ENCODE measurements at regions not wholly inside any gene's neighbourhood (a gene's known extent, or its start where the extent isn't known, plus 50 kb on each side); places are given as distances from the start of the nearest gene placed in this dataset.

- no peak for TF ChIP-seq EZH2 (optimal IDR thresholded peaks at IDR 0.05; ENCODE audit: low read depth, low read length)
- TF ChIP-seq CTCF (IDR thresholded peaks at IDR 0.05; ENCODE audit: low read length): no peak
- TF ChIP-seq EZH2phosphoT487 (IDR thresholded peaks at IDR 0.05; ENCODE audit: low read length): no peak
- Histone ChIP-seq H3K36me3 (replicated peaks; ENCODE audit: insufficient read depth, low read length) (no peaks in the 10 kb centered on the region), H3K9ac (ENCODE audit: low read length) (no peak overlapping the region), H3K27me3 (replicated peaks; ENCODE audit: insufficient read depth, low read length) (no peaks in the 10 kb centered on the region), H3K4me1 (ENCODE audit: low read length) (peaks cover 8% of the 10 kb centered on the region), H3K4me3 (ENCODE audit: low read length) (no peak overlapping the region), H3K9me2 (replicated peaks; ENCODE audit: insufficient read depth, low read length) (no peaks in the 10 kb centered on the region), H3F3A (ENCODE audit: insufficient read depth, low read length) (no peaks in the 10 kb centered on the region), H4K20me1 (ENCODE audit: insufficient read depth, low read length) (no peaks in the 10 kb centered on the region), H3K79me2 (ENCODE audit: low read length) (no peaks in the 10 kb centered on the region), H3K27ac (ENCODE audit: low read length) (no peak overlapping the region), H2AFZ (ENCODE audit: low read length) (no peak overlapping the region), H3K4me2 (ENCODE audit: low read depth, low read length) (peak overlapping the region; percentile 41; the same call in 1 of the 2 replicates), H3K9me3 (replicated peaks; ENCODE audit: insufficient read depth, low read length) (no peaks in the 10 kb centered on the region)
- no peak for DNase-seq
These were observed 79.5 kb upstream of the KL start for GRCh38 chr13:32936716-32937115.

GRCh38 chr13:32938314-32938713, 77.9 kb upstream of the KL start:
- H3F3A ChIP-seq (ENCODE audit: insufficient read depth, low read length): no peaks in the 10 kb centered on the region
- TF ChIP-seq EZH2phosphoT487 (IDR thresholded peaks at IDR 0.05; ENCODE audit: low read length) (no peak), EZH2 (optimal IDR thresholded peaks at IDR 0.05; ENCODE audit: low read depth, low read length) (no peak), CTCF (IDR thresholded peaks at IDR 0.05; ENCODE audit: low read length) (no peak)
- H2AFZ ChIP-seq (ENCODE audit: low read length): no peak overlapping the region
- no peaks in the 10 kb centered on the region for H4K20me1 ChIP-seq (ENCODE audit: insufficient read depth, low read length)
- H3K27ac ChIP-seq (ENCODE audit: low read length): no peak overlapping the region
- no peaks in the 10 kb centered on the region for H3K79me2 ChIP-seq (ENCODE audit: low read length)
- H3K4me3 ChIP-seq (ENCODE audit: low read length): no peak overlapping the region
- H3K4me2 ChIP-seq (ENCODE audit: low read depth, low read length): no peak overlapping the region
- no peak overlapping the region for H3K9ac ChIP-seq (ENCODE audit: low read length)
- no peak for DNase-seq
- no peaks in the 10 kb centered on the region for H3K27me3 ChIP-seq (replicated peaks; ENCODE audit: insufficient read depth, low read length)
- H3K9me2 ChIP-seq (replicated peaks; ENCODE audit: insufficient read depth, low read length): no peaks in the 10 kb centered on the region
- H3K4me1 ChIP-seq (ENCODE audit: low read length): peaks cover 8% of the 10 kb centered on the region
- H3K9me3 ChIP-seq (replicated peaks; ENCODE audit: insufficient read depth, low read length): no peaks in the 10 kb centered on the region
- H3K36me3 ChIP-seq (replicated peaks; ENCODE audit: insufficient read depth, low read length): no peaks in the 10 kb centered on the region

GRCh38 chr13:32938907-32939306, 77.3 kb upstream of the KL start:
- TF ChIP-seq CTCF (IDR thresholded peaks at IDR 0.05; ENCODE audit: low read length): no peak
- no peak for TF ChIP-seq EZH2phosphoT487 (IDR thresholded peaks at IDR 0.05; ENCODE audit: low read length)
- no peak for TF ChIP-seq EZH2 (optimal IDR thresholded peaks at IDR 0.05; ENCODE audit: low read depth, low read length)
- Histone ChIP-seq H3K27me3 (replicated peaks; ENCODE audit: insufficient read depth, low read length) (no peaks in the 10 kb centered on the region), H3K9me2 (replicated peaks; ENCODE audit: insufficient read depth, low read length) (no peaks in the 10 kb centered on the region), H3K9me3 (replicated peaks; ENCODE audit: insufficient read depth, low read length) (no peaks in the 10 kb centered on the region), H3F3A (ENCODE audit: insufficient read depth, low read length) (no peaks in the 10 kb centered on the region), H2AFZ (ENCODE audit: low read length) (no peak overlapping the region), H3K27ac (ENCODE audit: low read length) (no peak overlapping the region), H4K20me1 (ENCODE audit: insufficient read depth, low read length) (no peaks in the 10 kb centered on the region), H3K4me1 (ENCODE audit: low read length) (peaks cover 8% of the 10 kb centered on the region), H3K9ac (ENCODE audit: low read length) (no peak overlapping the region), H3K4me3 (ENCODE audit: low read length) (no peak overlapping the region), H3K79me2 (ENCODE audit: low read length) (no peaks in the 10 kb centered on the region), H3K4me2 (ENCODE audit: low read depth, low read length) (no peak overlapping the region), H3K36me3 (replicated peaks; ENCODE audit: insufficient read depth, low read length) (no peaks in the 10 kb centered on the region)
- no peak for DNase-seq

Measured in MM.1S (cell line).